HG03442 (cell line): ENCODE measurements at regions not wholly inside any gene's neighbourhood (a gene's known extent, or its start where the extent isn't known, plus 50 kb on each side); places are given as distances from the start of the nearest gene placed in this dataset.
"Not testable (repeated sequence)": the region's sequence is repeated elsewhere in the genome, so short reads cannot be mapped to it uniquely, and the experiment has no call there.

Experiments
- ATAC-seq: cut with Tn5 transposase; IDR thresholded peaks from one replicate; pipeline ENCODE4 v1.9.1; 2021; ENCODE audit warnings: mild to moderate bottlenecking, moderate library complexity; ENCODE audit not compliant: unreplicated experiment

DNA sequence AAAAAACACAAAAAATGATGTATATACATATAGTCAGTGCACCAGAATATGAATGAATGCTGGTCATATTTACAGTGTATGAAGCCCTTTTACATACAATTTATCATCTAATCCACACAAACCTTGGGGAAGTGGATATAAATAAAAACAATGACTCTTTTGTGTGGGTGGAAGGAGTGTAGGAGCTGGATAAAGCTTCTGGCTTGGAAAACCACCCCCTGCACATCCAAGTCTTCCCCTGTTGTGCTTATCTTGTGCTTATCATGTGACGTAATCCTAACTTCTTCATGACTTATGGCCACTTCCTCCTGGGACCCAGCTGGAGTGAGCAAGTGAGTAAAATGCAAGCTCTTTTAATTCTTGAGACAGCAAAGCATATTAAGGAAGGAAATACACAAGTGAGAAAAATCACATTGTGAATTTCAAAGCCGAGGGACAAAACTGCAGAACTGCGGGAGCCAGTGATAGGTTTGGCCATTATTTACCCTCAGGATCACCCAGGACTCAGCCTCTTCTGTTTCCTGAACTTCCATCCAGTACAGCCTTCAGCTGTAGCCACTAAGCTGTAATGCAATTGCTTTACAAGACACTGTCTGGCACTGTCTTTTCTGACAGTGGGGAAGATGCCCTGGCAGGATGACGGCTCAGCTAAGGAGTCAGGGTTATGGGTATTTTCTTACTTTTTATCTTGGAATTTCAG is 104.0 kb upstream of the PPM1J start:
- ATAC-seq, result no peak

DNA sequence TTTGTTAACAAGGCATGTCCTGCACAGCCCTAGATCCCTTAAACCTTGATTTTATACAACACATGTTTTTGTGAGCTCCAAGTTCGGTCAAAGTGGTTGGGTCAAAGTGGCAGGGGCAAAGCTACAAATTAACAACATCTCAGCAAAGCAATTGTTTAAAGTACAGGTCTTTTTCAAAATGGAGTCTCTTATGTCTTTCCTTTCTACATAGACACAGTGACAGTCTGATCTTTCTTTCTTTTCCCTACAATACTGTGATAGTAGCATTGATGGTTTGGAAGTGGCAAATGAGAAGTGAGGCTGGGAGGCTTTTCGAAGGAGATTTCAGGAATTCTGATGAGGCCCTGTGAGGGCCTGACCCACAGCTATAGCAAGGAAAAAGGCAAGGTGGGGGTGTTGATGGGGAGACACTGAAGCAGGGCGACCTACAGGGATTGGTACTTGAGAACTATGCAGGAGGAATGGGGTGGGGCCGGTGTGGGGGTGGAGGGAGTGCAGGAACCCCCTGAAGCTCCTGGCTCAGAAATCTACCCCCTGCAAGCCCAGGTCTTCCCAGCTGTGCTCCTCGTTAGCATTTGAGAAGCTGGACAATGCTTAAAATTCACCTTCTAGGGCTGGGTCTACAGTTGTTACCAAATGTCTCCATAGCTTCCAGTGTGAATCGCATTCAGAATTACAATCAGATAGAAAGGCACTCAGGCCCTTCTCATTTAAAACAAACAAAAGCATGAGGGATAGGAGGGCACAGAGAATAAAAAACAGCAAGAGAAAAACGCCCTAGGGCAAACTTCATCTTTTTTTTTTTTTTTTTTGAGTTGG is 102.6 kb upstream of the PPM1J start:
- ATAC-seq, result no peak

DNA sequence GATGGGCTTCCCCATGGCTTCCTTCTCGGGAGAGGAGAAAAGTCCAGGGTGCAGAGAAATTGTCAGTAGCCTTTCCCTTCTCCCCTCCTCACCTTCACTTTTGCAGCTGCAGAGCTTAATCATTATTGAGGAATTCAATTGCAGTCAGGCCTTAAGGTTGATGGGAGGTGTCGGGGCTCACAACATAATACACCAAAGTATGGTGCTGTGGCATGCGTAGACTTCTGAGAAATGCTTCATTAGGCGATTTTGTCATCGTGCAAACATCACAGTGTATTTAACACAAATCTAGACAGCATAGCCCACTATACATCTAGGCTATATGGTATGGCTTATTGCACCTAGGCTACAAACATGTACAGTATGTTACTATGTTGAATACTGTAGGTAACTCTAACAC is 100.2 kb upstream of the PPM1J start:
- ATAC-seq, result no peak

DNA sequence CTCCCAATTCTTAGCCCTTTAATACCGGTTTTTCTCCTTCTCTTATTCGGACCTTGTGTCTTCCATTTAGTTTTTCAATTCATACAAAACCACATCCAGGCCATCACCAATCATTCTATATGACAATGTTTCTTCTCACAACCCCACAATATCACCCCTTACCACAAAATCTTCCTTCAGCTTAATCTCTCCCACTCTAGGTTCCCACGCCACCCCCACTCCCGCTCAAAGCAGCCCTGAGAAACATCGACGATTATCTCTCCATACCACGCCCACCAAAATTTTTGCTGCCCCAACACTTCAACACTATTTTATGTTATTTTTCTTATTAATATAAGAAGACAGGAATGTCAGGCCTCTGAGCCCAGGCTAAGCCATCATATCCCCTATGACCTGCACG is 99.5 kb upstream of the PPM1J start:
- ATAC-seq, result not testable (repeated sequence)

DNA sequence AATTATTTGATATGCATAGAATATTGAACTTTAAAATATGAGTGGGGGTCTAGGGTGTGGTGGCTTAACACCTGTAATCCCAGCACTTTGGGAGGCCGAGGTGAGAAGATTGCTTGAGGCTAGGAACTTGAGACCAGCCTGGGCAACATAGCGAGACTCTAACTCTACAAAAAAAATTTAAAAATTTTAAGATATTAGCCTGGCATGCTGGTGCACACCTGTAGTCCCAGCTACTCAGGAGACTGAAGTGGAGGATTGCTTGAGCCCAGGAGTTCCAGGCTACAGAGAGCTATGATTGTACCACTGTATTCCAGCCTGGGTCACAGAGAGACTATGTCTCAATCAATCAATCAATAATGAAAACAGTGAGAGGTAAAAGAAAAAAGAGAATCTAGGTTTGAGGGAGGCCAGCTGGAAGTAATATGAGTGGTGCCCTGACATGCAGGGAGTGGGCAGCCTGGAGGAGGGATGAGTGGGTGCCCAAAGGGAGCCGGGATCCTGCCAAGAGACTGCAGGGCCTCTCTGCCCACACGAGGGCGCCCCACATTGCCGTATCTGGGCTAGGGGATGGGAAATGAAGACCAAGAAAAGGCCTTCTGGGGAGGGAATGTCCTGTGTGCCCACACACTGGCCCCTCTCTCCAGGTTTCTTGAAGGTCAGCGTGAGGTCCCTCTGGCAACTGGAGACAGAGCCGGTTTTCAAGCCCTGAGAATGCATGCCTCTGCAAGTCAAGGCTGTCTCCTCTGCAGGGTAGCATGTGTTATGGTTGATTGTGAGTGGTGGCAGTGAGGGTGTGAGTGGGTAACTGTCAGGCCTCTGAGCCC is 93.9 kb upstream of the PPM1J start:
- no peak for ATAC-seq

DNA sequence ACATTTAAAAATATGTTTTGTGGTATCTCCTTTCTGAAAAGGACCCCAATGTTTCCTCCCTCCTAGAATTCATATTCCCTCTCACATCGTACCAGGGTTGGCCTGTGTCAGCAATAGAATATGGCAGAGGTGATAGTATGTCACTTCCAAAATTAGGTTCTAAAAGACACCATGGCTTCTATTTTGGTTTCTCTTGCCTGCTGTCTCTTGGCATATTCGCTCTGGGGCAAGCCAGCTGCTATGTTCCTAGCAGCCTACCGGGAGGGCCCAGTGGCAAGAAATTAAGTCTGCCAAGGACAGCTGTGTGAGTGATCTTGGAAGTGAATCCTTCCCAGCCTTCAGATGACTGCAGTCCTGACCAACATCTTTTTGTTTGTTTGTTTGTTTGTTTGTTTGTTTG is 92.9 kb upstream of the PPM1J start:
- no peak for ATAC-seq

DNA sequence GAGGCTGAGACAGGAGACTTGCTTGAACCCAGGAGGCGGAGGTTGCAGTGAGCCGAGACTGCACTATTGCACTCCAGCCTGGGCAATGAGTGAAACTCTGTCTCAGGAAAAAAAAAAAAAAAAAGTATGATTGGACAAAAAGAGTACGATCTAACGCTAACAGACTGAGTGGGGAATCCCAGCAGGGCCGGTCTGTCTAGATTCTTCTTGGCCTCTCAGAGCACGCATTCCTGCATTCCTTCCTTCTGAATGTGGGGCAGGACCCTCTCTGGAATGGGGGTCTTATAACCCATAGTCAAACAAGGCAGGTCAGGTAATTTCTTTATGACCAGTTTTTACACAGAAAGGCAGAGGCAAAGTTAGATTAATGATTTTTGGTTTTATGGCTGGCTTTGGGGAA is 92.0 kb upstream of the PPM1J start:
- no peak for ATAC-seq

DNA sequence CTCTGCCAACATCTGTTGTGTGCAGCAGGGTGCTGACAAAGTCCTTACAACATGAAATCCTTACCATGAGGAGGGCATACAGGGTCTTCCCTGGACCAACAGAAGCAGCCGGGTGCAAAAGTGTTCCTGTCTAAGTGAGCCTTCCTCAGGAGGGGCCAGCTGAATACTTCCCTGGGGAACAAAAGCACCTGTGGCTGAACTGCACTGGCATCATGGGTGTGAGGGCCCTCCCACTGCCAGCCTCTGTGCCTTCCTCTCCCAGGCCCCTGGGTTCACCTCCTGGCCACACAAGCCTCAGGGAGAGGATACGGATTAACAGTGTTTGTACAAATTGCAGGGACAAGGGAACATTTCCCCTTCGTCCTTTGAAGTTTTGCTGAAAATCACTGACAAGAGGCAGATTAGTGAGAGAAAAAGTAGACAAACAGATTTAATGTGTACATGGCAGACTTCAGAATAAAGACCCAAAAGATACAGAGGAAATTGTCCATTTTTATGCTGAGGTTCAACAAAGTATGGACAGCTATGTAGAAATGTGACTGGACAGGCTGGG is 91.0 kb upstream of the PPM1J start:
- ATAC-seq, result no peak

DNA sequence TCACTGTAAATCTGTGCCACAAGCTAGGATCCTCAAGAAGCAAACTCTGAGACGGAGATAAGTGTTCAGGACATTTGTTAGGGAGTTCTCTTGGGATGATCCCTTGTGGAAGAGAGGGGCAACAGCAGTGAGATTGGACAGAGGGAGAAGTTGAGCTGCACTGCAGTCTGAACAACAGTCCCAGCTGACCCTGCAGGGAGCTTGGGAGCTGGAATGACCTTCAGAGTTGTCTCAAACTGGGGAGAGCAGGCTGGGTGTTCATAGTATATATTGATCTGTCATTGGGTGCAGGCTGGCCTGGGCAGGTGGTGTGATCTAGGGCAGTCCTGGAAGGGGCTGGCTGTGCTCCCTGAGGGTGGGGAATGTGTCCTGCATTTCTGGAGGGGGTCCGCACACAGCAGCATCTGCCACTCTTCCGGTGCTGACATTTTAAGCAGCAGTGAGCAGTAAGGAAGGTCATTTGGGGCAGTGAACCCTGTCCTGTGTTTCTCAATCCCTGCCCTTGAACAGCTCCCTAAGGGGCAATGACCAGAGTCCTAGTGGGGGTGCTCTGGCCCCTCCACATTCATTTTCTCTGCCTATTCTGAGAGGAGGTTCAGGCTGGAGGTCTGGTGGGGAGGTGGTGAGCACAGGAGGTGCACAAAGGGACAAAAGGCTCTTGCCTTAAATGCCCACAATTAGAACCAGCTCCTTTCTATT is 90.2 kb upstream of the PPM1J start:
- ATAC-seq, result no peak

DNA sequence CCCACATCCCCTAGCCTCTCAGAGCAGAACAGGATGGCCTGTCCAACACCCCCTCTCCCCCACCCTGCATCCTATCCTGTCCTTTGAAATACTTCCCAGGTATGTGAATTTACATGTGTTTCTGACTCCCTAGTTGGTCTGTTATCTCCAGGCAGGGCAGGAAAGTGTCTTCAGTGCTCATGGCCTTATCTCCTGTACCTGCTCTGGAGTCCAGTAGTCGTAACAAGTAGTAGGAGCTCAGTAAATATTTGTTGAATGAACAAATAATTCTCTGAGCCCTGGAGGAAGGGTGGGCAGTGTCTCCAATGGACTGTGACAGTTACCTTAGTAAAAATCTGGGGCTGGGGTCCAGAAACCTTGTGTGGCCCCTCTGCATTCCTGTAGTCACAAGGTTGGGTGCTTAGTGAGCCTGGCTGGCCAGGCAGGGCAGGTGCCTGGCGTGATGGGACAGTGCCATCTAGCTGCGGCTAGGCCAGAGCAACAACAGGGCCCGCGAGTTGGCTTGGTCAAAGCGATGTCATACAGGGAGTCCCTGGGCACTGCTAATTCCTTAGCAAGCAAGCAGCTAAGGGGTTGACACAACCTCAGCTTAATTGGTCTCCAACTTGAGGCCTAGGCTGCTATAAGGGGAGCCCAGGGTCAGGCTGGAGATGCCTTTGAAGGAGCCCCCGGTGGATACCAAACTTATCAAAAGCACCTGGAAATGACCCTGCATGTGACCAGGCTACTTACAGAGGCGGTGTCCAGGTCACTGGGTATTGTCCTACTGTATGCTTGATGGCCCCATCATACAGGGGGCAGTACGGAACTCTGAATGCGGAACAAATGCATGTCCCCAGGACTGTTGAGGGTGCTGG is 89.0 kb upstream of the PPM1J start:
- ATAC-seq, result peak; percentile 71

DNA sequence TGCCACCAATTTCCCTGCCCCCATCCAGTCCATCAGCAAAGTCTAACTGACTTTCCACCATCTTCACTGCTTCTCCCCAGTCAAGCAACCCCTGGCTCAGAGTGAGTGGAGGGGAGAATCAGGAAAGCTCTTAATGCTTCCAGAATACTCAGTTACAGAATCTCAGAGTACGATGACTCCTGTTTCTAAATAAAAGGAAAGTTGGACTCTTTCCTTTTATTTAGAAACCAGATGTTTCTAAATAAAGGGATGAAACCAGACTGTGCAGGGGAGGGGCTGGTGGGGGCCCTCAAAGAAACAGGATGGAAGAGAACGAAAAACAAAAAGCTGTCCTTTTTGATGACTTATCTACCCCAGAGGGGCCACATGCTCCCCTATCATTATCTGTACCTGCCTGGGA is 85.2 kb upstream of the PPM1J start:
- no peak for ATAC-seq

DNA sequence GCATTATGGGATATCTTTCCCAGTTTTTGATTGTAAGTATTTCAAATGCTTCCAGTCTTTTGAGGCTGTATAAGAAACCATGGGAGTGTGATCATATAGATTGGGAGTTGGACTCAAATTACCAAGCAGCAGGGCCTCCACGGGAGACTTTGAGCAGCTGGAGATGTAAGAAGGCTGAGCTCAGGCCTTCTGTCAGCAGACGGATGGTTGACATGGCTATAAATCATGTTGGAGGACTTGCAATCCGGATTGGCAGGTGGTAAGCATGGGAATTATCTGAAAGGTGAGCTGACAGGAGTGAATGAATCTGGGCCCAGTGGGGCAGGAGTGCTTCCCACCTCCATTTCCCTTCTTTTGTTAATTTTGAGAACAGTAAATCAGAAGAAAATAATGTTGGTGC is 83.2 kb upstream of the PPM1J start:
- no peak for ATAC-seq

DNA sequence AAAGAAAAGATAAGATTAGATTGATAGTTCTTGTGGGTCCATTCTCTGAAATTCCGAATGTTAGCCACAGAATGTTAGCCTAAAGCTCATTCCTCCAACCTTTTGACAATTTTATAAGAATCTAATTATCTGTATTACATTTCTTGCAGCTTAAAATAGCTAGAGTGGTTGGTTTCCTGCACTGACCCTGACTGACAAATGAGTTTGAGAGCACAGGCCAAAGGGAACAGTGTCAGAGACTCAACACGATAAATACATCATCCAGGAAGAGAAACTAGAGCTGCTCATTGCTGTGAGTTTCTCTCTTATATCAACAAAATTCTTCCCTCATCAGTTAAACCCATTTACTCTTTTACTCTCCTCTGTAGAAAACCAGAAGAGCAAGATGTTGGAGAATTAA is 82.1 kb upstream of the PPM1J start:
- ATAC-seq, result no peak

DNA sequence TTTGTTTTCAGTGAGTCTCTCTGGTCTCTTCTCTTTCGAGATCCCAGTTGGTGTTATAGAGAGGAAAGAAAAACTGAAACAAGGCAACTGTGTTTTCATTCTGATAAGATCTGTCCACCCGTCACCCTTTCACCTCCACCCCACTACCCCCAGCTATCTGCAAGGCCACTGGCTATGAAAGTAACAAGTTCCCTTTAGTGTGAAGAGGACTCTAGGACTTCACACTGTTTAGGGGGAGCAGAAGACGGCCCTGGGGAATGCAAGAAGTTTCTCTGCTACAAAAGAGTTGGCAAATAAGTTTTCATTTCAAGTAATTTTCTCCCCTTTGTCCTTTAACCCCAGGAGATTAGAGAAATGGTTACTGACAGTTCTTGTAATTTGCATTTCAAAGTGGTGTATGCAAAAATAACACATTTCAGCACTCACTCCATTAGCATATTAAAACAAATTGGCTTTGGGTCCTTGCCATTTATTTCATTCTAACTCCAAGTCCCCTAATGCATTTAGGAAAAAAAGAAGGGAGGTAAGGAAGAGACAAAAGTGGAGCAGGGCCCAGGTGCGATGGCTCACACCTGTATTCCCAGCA is 79.6 kb upstream of the PPM1J start:
- ATAC-seq, result no peak

DNA sequence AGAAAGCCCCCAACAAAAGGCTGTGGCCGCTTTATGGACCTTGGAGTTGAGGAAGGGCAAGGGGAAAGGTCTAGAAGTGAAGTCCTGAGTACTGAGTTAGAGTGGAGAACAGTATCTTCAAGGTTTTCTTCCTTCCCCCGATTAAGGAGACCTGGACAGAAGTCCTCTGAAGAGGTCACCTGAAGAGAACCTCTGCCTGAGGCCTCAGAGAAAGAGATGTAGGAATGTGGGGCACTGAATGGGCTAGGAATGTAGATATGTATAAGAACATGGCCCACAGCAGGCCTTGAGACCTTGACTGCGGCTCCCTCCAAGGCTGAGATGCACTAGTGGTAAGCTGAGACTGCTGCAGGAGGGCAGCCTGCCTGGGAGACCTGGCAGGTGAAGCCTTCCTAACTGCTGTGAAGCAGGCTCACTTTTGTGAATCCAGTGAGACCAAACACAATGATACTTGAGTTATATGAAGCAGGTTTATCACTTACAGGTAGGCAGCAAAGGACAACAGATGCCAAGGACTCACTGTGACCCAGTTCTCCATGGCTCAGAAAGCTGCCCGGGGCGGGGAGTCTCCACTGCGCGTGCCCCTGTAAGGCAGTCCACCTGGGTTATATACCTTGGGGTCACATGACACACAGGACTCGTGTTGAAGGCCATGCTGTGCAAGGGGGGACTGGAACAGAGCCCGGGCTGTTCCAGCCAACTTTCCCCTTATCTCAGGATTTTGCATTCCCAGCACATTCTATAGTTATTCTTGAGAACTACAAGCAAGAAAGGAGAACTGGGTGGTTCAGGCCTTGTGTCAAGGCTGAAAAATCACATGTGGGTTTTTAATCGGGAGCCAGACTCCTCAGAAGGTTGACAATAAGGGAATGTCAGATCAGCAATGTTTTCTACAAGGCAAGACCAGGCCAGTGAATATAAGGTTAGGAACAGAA is 78.8 kb upstream of the PPM1J start:
- no peak for ATAC-seq

DNA sequence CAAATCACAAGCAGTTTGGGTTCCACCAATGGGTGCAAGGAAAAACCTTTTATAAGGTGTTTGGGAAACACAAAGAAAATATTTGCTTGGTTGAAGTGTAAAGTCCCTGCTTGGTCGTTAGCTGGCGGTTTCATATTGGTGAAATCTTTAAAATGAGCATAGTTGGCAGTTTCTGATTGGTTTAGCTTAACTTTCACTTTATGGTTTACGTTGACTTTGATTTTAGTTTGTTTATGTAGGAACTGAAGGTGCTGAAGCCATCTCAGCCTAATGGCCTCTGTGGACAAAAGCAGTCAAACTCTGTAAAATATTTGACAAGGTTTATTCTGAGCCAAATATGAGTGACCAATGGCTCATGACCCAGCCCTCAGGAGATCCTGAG is 76.6 kb upstream of the PPM1J start:
- ATAC-seq, result no peak

DNA sequence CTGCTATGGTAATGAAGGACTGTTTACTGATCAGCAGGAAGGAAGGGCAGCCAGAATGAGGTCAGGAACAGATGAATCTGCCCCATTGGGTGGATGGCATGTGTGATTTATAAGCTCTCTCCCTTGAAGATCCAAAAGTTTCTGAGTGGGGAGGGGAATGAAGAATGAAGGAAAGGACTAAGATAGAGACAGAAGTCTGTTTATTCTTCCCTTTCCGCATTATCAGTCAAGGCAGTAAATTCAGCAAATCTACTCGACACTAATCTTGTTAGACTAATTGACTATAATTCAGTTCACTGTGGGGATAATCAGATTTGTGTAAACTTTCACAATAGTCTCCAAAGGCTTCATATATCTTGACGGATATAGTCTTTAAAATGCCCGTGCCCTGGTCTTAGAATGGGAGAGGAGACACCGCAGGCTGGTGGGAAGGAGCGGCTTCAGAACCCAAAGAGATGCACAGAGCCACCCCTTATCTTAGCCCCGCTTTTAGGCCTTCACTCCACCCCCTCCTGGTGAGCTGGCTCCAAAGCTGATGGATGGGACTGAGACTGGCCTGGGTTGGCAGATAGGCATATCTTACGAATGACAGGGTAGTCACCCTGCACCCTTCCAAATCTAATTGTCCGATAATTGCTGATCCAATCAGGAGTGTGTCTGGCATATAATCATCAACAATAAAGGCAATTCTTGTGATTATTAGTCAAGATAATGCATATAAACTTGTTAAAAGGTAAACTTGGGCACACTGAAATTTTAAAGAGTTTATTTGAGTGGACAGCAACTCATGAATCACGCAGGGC is 76.0 kb upstream of the PPM1J start:
- ATAC-seq, result no peak

DNA sequence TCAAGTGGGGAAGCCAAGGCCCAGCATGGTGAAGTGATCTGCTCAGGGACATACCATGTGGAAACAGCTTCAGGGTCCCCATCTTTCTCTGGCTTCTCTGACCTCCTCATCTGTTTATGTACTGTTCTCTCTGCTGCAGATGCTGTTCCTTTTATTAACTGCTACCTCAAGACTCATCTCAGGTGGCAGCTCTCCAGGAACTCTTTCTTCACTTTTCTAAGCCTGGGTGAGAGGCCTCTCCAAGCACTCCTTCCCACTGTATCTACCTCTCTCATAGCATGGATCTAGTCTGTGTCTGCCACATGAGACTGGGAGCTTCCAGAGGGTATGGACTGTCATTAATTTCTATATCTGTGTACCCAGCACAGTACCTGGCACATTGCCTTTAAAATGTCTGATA is 73.4 kb upstream of the PPM1J start:
- no peak for ATAC-seq
